Epidermal melanocyte (primary cell): ENCODE measurements at regions not wholly inside any gene's neighbourhood (a gene's known extent, or its start where the extent isn't known, plus 50 kb on each side); places are given as distances from the start of the nearest gene placed in this dataset.
A peak's percentile ranks its signal among the peaks of the same experiment; 100 is the strongest.
"Not testable (repeated sequence)": the region's sequence is repeated elsewhere in the genome, so short reads cannot be mapped to it uniquely, and the experiment has no call there.

Experiments
- DNase-seq: peaks from one replicate; pipeline ENCODE4 v3.0.0; 2011; ENCODE audit warnings: low spot score; ENCODE audit not compliant: insufficient read length

- no peak for DNase-seq
Observed at GRCh38 chr2:65613968-65614555, 181.7 kb upstream of the SPRED2 start.

GRCh38 chr2:65611488-65611887, 179.1 kb upstream of the SPRED2 start:
- no peak for DNase-seq

- no peak for DNase-seq
Observed at GRCh38 chr2:65608916-65609315, 176.5 kb upstream of the SPRED2 start.

GRCh38 chr2:65608466-65608865, 176.1 kb upstream of the SPRED2 start:
- no peak for DNase-seq

GRCh38 chr2:65607662-65608305, 175.4 kb upstream of the SPRED2 start:
- DNase-seq = no peak

GRCh38 chr2:65605743-65606058, 173.3 kb upstream of the SPRED2 start:
- DNase-seq = no peak

- no peak for DNase-seq
Observed at GRCh38 chr2:65605058-65605742, 172.8 kb upstream of the SPRED2 start.

- no peak for DNase-seq
Observed at GRCh38 chr2:65604246-65604645, 171.8 kb upstream of the SPRED2 start.

GRCh38 chr2:65602603-65603235, 170.3 kb upstream of the SPRED2 start:
- DNase-seq = no peak

- not testable (repeated sequence) for DNase-seq
Observed at GRCh38 chr2:65600871-65601270, 168.5 kb upstream of the SPRED2 start.

GRCh38 chr2:65600351-65600750, 168.0 kb upstream of the SPRED2 start:
- not testable (repeated sequence) for DNase-seq

GRCh38 chr2:65599693-65600092, 167.3 kb upstream of the SPRED2 start:
- no peak for DNase-seq

- no peak for DNase-seq
Observed at GRCh38 chr2:65598996-65599395, 166.6 kb upstream of the SPRED2 start.

- DNase-seq = no peak
Observed at GRCh38 chr2:65598264-65598663, 165.9 kb upstream of the SPRED2 start.

GRCh38 chr2:65595630-65596029, 163.2 kb upstream of the SPRED2 start:
- peak; percentile 22 for DNase-seq

GRCh38 chr2:65594150-65594549, 161.8 kb upstream of the SPRED2 start:
- no peak for DNase-seq

GRCh38 chr2:65589667-65590066, 157.3 kb upstream of the SPRED2 start:
- DNase-seq = no peak

GRCh38 chr2:65587779-65588178, 155.4 kb upstream of the SPRED2 start:
- no peak for DNase-seq

- no peak for DNase-seq
Observed at GRCh38 chr2:65586516-65586915, 154.1 kb upstream of the SPRED2 start.

- DNase-seq = no peak
Observed at GRCh38 chr2:65583061-65583460, 150.7 kb upstream of the SPRED2 start.

GRCh38 chr2:65582364-65582763, 150.0 kb upstream of the SPRED2 start:
- DNase-seq = no peak

GRCh38 chr2:65580824-65581223, 148.4 kb upstream of the SPRED2 start:
- no peak for DNase-seq
